Activated T-helper 17 cell treated with anti-CD3 and anti-CD28 coated beads, Interleukin-2, amount 50 U/mL, for 72 hours (primary cell): ENCODE measurements at regions not wholly inside any gene's neighbourhood (a gene's known extent, or its start where the extent isn't known, plus 50 kb on each side); places are given as distances from the start of the nearest gene placed in this dataset.

ENCODE experiments used
- ATAC-seq: fragments of 150-1000 bp; cut with Tn5 transposase; replicated peaks from 2 replicates; pipeline ENCODE4 v1.10.0; 2021; ENCODE audit warnings: mild to moderate bottlenecking, moderate library complexity
- H3K27ac Mint-ChIP-seq: one replicate; pipeline ENCODE4 v1.8.0; 2022; ENCODE audit warnings: mixed read lengths
- H3K27me3 Mint-ChIP-seq: one replicate; pipeline ENCODE4 v1.8.0; 2022; ENCODE audit warnings: mixed read lengths
- H3K36me3 Mint-ChIP-seq: one replicate; pipeline ENCODE4 v1.8.0; 2022; ENCODE audit warnings: low read depth, mild to moderate bottlenecking, mixed read lengths
- H3K4me1 Mint-ChIP-seq: one replicate; pipeline ENCODE4 v1.8.0; 2022; ENCODE audit warnings: mixed read lengths
- H3K4me3 Mint-ChIP-seq: one replicate; pipeline ENCODE4 v1.8.0; 2022; ENCODE audit warnings: mild to moderate bottlenecking, mixed read lengths
- H3K9me3 Mint-ChIP-seq: one replicate; pipeline ENCODE4 v1.8.0; 2022; ENCODE audit warnings: mixed read lengths

GRCh38 chr16:86870380-86870779 lies 292.0 kb downstream of the FOXL1 start:
- Mint-ChIP-seq H3K36me3 (no peaks in the 10 kb centered on the region), H3K4me1 (no peaks in the 10 kb centered on the region), H3K27ac (no peak overlapping the region), H3K9me3 (no peaks in the 10 kb centered on the region), H3K27me3 (peaks cover 21% of the 10 kb centered on the region), H3K4me3 (no peak overlapping the region)
- no peak for ATAC-seq

- no peak for ATAC-seq
- Mint-ChIP-seq H3K27ac (no peak overlapping the region), H3K9me3 (no peaks in the 10 kb centered on the region), H3K27me3 (peaks cover 32% of the 10 kb centered on the region), H3K4me3 (no peak overlapping the region), H3K36me3 (no peaks in the 10 kb centered on the region), H3K4me1 (no peaks in the 10 kb centered on the region)
Measured at GRCh38 chr16:86872131-86872530, 293.8 kb downstream of the FOXL1 start.

GRCh38 chr16:86872833-86873232 lies 294.5 kb downstream of the FOXL1 start:
- no peak for ATAC-seq
- peaks cover 3% of the 10 kb centered on the region for H3K9me3 Mint-ChIP-seq
- H3K36me3 Mint-ChIP-seq, result no peaks in the 10 kb centered on the region
- peaks cover 36% of the 10 kb centered on the region for H3K27me3 Mint-ChIP-seq
- no peak overlapping the region for H3K27ac Mint-ChIP-seq
- no peak overlapping the region for H3K4me3 Mint-ChIP-seq
- H3K4me1 Mint-ChIP-seq, result no peaks in the 10 kb centered on the region

- peak; percentile 35 for ATAC-seq
- Mint-ChIP-seq H3K9me3 (peaks cover 3% of the 10 kb centered on the region), H3K27ac (no peak overlapping the region), H3K36me3 (no peaks in the 10 kb centered on the region), H3K27me3 (peaks cover 43% of the 10 kb centered on the region), H3K4me3 (no peak overlapping the region), H3K4me1 (no peaks in the 10 kb centered on the region)
Measured at GRCh38 chr16:86874141-86874540, 295.8 kb downstream of the FOXL1 start.

- Mint-ChIP-seq H3K27ac (no peak overlapping the region), H3K36me3 (no peaks in the 10 kb centered on the region), H3K4me3 (no peak overlapping the region), H3K27me3 (peaks cover 57% of the 10 kb centered on the region), H3K4me1 (no peaks in the 10 kb centered on the region), H3K9me3 (peaks cover 3% of the 10 kb centered on the region)
- ATAC-seq, result no peak
Measured at GRCh38 chr16:86876499-86876898, 298.1 kb downstream of the FOXL1 start.

GRCh38 chr16:86877108-86877507 lies 298.8 kb downstream of the FOXL1 start:
- H3K4me3 Mint-ChIP-seq, result no peak overlapping the region
- H3K27ac Mint-ChIP-seq, result no peak overlapping the region
- ATAC-seq, result no peak
- H3K36me3 Mint-ChIP-seq, result no peaks in the 10 kb centered on the region
- peaks cover 3% of the 10 kb centered on the region for H3K9me3 Mint-ChIP-seq
- no peaks in the 10 kb centered on the region for H3K4me1 Mint-ChIP-seq
- H3K27me3 Mint-ChIP-seq, result peaks cover 58% of the 10 kb centered on the region

GRCh38 chr16:86877835-86878234 lies 299.5 kb downstream of the FOXL1 start:
- ATAC-seq, result no peak
- H3K4me3 Mint-ChIP-seq, result no peak overlapping the region
- H3K4me1 Mint-ChIP-seq, result no peaks in the 10 kb centered on the region
- no peak overlapping the region for H3K27ac Mint-ChIP-seq
- peaks cover 56% of the 10 kb centered on the region for H3K27me3 Mint-ChIP-seq
- peaks cover 3% of the 10 kb centered on the region for H3K9me3 Mint-ChIP-seq
- no peaks in the 10 kb centered on the region for H3K36me3 Mint-ChIP-seq

GRCh38 chr16:86878236-86879080 lies 300.1 kb downstream of the FOXL1 start:
- Mint-ChIP-seq H3K4me3 (no peak overlapping the region), H3K4me1 (no peaks in the 10 kb centered on the region), H3K36me3 (no peaks in the 10 kb centered on the region), H3K9me3 (peaks cover 3% of the 10 kb centered on the region), H3K27ac (no peak overlapping the region), H3K27me3 (peaks cover 57% of the 10 kb centered on the region)
- ATAC-seq, result no peak

- no peaks in the 10 kb centered on the region for H3K36me3 Mint-ChIP-seq
- peaks cover 3% of the 10 kb centered on the region for H3K9me3 Mint-ChIP-seq
- H3K27me3 Mint-ChIP-seq, result peaks cover 57% of the 10 kb centered on the region
- no peaks in the 10 kb centered on the region for H3K4me1 Mint-ChIP-seq
- ATAC-seq, result no peak
- H3K4me3 Mint-ChIP-seq, result no peak overlapping the region
- H3K27ac Mint-ChIP-seq, result no peak overlapping the region
Measured at GRCh38 chr16:86879268-86879667, 300.9 kb downstream of the FOXL1 start.

GRCh38 chr16:86880316-86881117 lies 302.2 kb downstream of the FOXL1 start:
- no peaks in the 10 kb centered on the region for H3K4me1 Mint-ChIP-seq
- no peaks in the 10 kb centered on the region for H3K36me3 Mint-ChIP-seq
- ATAC-seq, result no peak
- peak overlapping the region; percentile 43 for H3K27ac Mint-ChIP-seq
- H3K4me3 Mint-ChIP-seq, result no peak overlapping the region
- H3K9me3 Mint-ChIP-seq, result peaks cover 3% of the 10 kb centered on the region
- H3K27me3 Mint-ChIP-seq, result peaks cover 60% of the 10 kb centered on the region

GRCh38 chr16:86881118-86881510 lies 302.8 kb downstream of the FOXL1 start:
- Mint-ChIP-seq H3K9me3 (peaks cover 3% of the 10 kb centered on the region), H3K27me3 (peaks cover 55% of the 10 kb centered on the region), H3K36me3 (no peaks in the 10 kb centered on the region), H3K27ac (no peak overlapping the region), H3K4me1 (no peaks in the 10 kb centered on the region), H3K4me3 (no peak overlapping the region)
- no peak for ATAC-seq

GRCh38 chr16:86881861-86882273 lies 303.5 kb downstream of the FOXL1 start:
- H3K27ac Mint-ChIP-seq, result no peak overlapping the region
- no peaks in the 10 kb centered on the region for H3K36me3 Mint-ChIP-seq
- H3K4me3 Mint-ChIP-seq, result no peak overlapping the region
- no peak for ATAC-seq
- H3K9me3 Mint-ChIP-seq, result peaks cover 3% of the 10 kb centered on the region
- peaks cover 52% of the 10 kb centered on the region for H3K27me3 Mint-ChIP-seq
- no peaks in the 10 kb centered on the region for H3K4me1 Mint-ChIP-seq

- Mint-ChIP-seq H3K36me3 (no peaks in the 10 kb centered on the region), H3K27me3 (peaks cover 43% of the 10 kb centered on the region), H3K9me3 (no peaks in the 10 kb centered on the region), H3K4me1 (no peaks in the 10 kb centered on the region), H3K4me3 (no peak overlapping the region), H3K27ac (no peak overlapping the region)
- ATAC-seq, result no peak
Measured at GRCh38 chr16:86882586-86883280, 304.4 kb downstream of the FOXL1 start.

GRCh38 chr16:86883583-86884389 lies 305.4 kb downstream of the FOXL1 start:
- H3K27me3 Mint-ChIP-seq, result peaks cover 36% of the 10 kb centered on the region
- no peak overlapping the region for H3K4me3 Mint-ChIP-seq
- no peak for ATAC-seq
- H3K4me1 Mint-ChIP-seq, result no peaks in the 10 kb centered on the region
- no peaks in the 10 kb centered on the region for H3K36me3 Mint-ChIP-seq
- H3K27ac Mint-ChIP-seq, result no peak overlapping the region
- H3K9me3 Mint-ChIP-seq, result no peaks in the 10 kb centered on the region
